ENCODE measurements at regions not wholly inside any gene's neighbourhood (a gene's known extent, or its start where the extent isn't known, plus 50 kb on each side); places are given as distances from the start of the nearest gene placed in this dataset.

DNA sequence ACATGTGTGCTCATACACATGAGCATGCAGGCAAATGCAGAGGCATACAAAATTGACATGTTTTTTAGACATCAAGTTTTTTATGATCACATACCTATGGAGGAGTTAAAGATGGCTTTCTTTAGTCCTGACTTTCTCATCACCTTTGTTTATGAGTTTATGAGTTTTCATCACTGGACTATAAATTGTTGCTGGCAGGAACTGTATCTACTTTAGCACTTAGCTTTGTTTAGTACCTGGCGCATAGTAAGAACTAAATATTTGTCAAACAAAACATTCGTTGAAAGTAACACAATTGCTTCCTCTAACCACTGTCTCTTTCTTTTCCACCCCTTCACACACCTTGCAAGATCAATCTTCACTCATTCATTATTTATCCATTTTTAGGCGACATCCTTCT, 182.6 kb downstream of the SUCNR1 start:
- TF ChIP-seq CTCF (IDR thresholded peaks at IDR 0.05; ENCODE audit: low read depth, low read length, missing input control) (no peak), JUND (IDR thresholded peaks at IDR 0.05) (no peak), RXRA (IDR thresholded peaks at IDR 0.05) (no peak), MAX (IDR thresholded peaks at IDR 0.05) (no peak), YY1 (IDR thresholded peaks at IDR 0.05) (no peak), HNF4A (conservative IDR thresholded peaks at IDR 0.05) (no peak), EGR1 (IDR thresholded peaks at IDR 0.05; ENCODE audit: low read depth in 2 of 2) (no peak), ATF3 (IDR thresholded peaks at IDR 0.05) (no peak)
- TF ChIP-seq, protein P1, sequence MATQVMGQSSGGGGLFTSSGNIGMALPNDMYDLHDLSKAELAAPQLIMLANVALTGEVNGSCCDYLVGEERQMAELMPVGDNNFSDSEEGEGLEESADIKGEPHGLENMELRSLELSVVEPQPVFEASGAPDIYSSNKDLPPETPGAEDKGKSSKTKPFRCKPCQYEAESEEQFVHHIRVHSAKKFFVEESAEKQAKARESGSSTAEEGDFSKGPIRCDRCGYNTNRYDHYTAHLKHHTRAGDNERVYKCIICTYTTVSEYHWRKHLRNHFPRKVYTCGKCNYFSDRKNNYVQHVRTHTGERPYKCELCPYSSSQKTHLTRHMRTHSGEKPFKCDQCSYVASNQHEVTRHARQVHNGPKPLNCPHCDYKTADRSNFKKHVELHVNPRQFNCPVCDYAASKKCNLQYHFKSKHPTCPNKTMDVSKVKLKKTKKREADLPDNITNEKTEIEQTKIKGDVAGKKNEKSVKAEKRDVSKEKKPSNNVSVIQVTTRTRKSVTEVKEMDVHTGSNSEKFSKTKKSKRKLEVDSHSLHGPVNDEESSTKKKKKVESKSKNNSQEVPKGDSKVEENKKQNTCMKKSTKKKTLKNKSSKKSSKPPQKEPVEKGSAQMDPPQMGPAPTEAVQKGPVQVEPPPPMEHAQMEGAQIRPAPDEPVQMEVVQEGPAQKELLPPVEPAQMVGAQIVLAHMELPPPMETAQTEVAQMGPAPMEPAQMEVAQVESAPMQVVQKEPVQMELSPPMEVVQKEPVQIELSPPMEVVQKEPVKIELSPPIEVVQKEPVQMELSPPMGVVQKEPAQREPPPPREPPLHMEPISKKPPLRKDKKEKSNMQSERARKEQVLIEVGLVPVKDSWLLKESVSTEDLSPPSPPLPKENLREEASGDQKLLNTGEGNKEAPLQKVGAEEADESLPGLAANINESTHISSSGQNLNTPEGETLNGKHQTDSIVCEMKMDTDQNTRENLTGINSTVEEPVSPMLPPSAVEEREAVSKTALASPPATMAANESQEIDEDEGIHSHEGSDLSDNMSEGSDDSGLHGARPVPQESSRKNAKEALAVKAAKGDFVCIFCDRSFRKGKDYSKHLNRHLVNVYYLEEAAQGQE (IDR thresholded peaks at IDR 0.05): no peak
